ENCODE measurements at regions not wholly inside any gene's neighbourhood (a gene's known extent, or its start where the extent isn't known, plus 50 kb on each side); places are given as distances from the start of the nearest gene placed in this dataset.
A peak's percentile ranks its signal among the peaks of the same experiment; 100 is the strongest.

GRCh38 chr16:14322186-14322585 is 251.1 kb downstream of the MRTFB start:
- H3K27me3 Mint-ChIP-seq (ENCODE audit: insufficient read depth) = no peaks in the 10 kb centered on the region
- Histone ChIP-seq H3K9me3 (ENCODE audit: control insufficient read depth, low read length) (no peaks in the 10 kb centered on the region), H3K4me3 (ENCODE audit: low read length) (no peak overlapping the region), H3K27ac (ENCODE audit: low read depth, low read length) (no peak overlapping the region), H3K27me3 (ENCODE audit: control insufficient read depth, insufficient read depth, low read length, poor library complexity, severe bottlenecking) (no peaks in the 10 kb centered on the region), H3K4me1 (ENCODE audit: control insufficient read depth, insufficient read depth, low read length) (no peaks in the 10 kb centered on the region), H3K36me3 (ENCODE audit: control insufficient read depth, insufficient read depth, low read length) (peaks cover 28% of the 10 kb centered on the region), H3K9ac (ENCODE audit: extremely low read depth, low read length, poor library complexity, severe bottlenecking) (no peak overlapping the region)
- TF ChIP-seq CTCF (conservative IDR thresholded peaks at IDR 0.05) = no peak
- 98% methylated on average over 5 to 9 of the region's 9 CpGs for WGBS, 2 experiments (ENCODE audit: insufficient coverage in 1 of 2, insufficient read length in 1 of 2)
- H3K4me1 Mint-ChIP-seq = no peaks in the 10 kb centered on the region
- H3K36me3 Mint-ChIP-seq (ENCODE audit: low read depth) = peaks cover 43% of the 10 kb centered on the region
- H3K4me3 Mint-ChIP-seq = no peak overlapping the region
- H3K27ac Mint-ChIP-seq = peak overlapping the region; percentile 9
- DNase-seq = no peak
- H3K9me3 Mint-ChIP-seq = no peaks in the 10 kb centered on the region

- Mint-ChIP-seq H3K27ac (no peak overlapping the region), H3K27me3 (ENCODE audit: insufficient read depth) (no peaks in the 10 kb centered on the region), H3K36me3 (ENCODE audit: low read depth) (peaks cover 41% of the 10 kb centered on the region), H3K9me3 (no peaks in the 10 kb centered on the region), H3K4me1 (no peaks in the 10 kb centered on the region), H3K4me3 (no peak overlapping the region)
- Histone ChIP-seq H3K36me3 (ENCODE audit: control insufficient read depth, insufficient read depth, low read length) (peaks cover 28% of the 10 kb centered on the region), H3K9ac (ENCODE audit: extremely low read depth, low read length, poor library complexity, severe bottlenecking) (no peak overlapping the region), H3K9me3 (ENCODE audit: control insufficient read depth, low read length) (no peaks in the 10 kb centered on the region), H3K4me3 (ENCODE audit: low read length) (no peak overlapping the region), H3K27me3 (ENCODE audit: control insufficient read depth, insufficient read depth, low read length, poor library complexity, severe bottlenecking) (no peaks in the 10 kb centered on the region), H3K27ac (ENCODE audit: low read depth, low read length) (no peak overlapping the region), H3K4me1 (ENCODE audit: control insufficient read depth, insufficient read depth, low read length) (no peaks in the 10 kb centered on the region)
- TF ChIP-seq CTCF (conservative IDR thresholded peaks at IDR 0.05) = no peak
- WGBS, 2 experiments (ENCODE audit: insufficient coverage in 1 of 2, insufficient read length in 1 of 2) = 94 to 96% methylated on average over 4 to 6 of the region's 6 CpGs
- DNase-seq = no peak
Measured at GRCh38 chr16:14321542-14321941, 250.4 kb downstream of the MRTFB start.

- no peak overlapping the region for H3K27ac Mint-ChIP-seq
- no peaks in the 10 kb centered on the region for H3K27me3 Mint-ChIP-seq (ENCODE audit: insufficient read depth)
- H3K9me3 ChIP-seq (ENCODE audit: control insufficient read depth, low read length) = no peaks in the 10 kb centered on the region
- H3K27ac ChIP-seq (ENCODE audit: low read depth, low read length) = no peak overlapping the region
- H3K4me1 Mint-ChIP-seq = no peaks in the 10 kb centered on the region
- DNase-seq = no peak
- no peaks in the 10 kb centered on the region for H3K9me3 Mint-ChIP-seq
- H3K4me3 Mint-ChIP-seq = no peak overlapping the region
- H3K27me3 ChIP-seq (ENCODE audit: control insufficient read depth, insufficient read depth, low read length, poor library complexity, severe bottlenecking) = no peaks in the 10 kb centered on the region
- H3K36me3 Mint-ChIP-seq (ENCODE audit: low read depth) = peaks cover 33% of the 10 kb centered on the region
- TF ChIP-seq CTCF (conservative IDR thresholded peaks at IDR 0.05) = no peak
- H3K4me1 ChIP-seq (ENCODE audit: control insufficient read depth, insufficient read depth, low read length) = no peaks in the 10 kb centered on the region
- H3K4me3 ChIP-seq (ENCODE audit: low read length) = no peak overlapping the region
- 94 to 100% methylated on average over 3 to 4 of the region's 4 CpGs for WGBS, 2 experiments (ENCODE audit: insufficient coverage in 1 of 2, insufficient read length in 1 of 2)
- no peak overlapping the region for H3K9ac ChIP-seq (ENCODE audit: extremely low read depth, low read length, poor library complexity, severe bottlenecking)
- peaks cover 16% of the 10 kb centered on the region for H3K36me3 ChIP-seq (ENCODE audit: control insufficient read depth, insufficient read depth, low read length)
Measured at GRCh38 chr16:14320406-14320805, 249.3 kb downstream of the MRTFB start.
